RWPE2 (cell line): ENCODE measurements at regions not wholly inside any gene's neighbourhood (a gene's known extent, or its start where the extent isn't known, plus 50 kb on each side); places are given as distances from the start of the nearest gene placed in this dataset.
A peak's percentile ranks its signal among the peaks of the same experiment; 100 is the strongest.
"Not testable (repeated sequence)": the region's sequence is repeated elsewhere in the genome, so short reads cannot be mapped to it uniquely, and the experiment has no call there.

Experiments used
- ATAC-seq: fragments of 200-7000 bp; cut with Tn5 transposase; 3 replicates; pipeline ENCODE4 v1.9.1; 2021; ENCODE audit warnings: low read depth
- DNase-seq: peaks from one replicate; pipeline ENCODE4 v3.0.0-alpha.2; 2020; ENCODE audit warnings: low spot score
- H3K27ac ChIP-seq: fragments of 450-650 bp; 2 replicates; pipeline ENCODE4 v1.5.1; 2017; ENCODE audit warnings: mild to moderate bottlenecking; ENCODE audit not compliant: poor library complexity, severe bottlenecking
- H3K27me3 ChIP-seq: fragments of 250-450 bp; sonication (Bioruptor Pico); 2 replicates; pipeline ENCODE4 v1.5.1; 2021; ENCODE audit warnings: mild to moderate bottlenecking, moderate library complexity; ENCODE audit not compliant: insufficient read depth, poor library complexity, severe bottlenecking
- H3K36me3 ChIP-seq: fragments of 250-450 bp; sonication (Bioruptor Pico); 2 replicates; pipeline ENCODE4 v1.5.1; 2020; ENCODE audit warnings: low read depth, mild to moderate bottlenecking, moderate library complexity
- H3K4me1 ChIP-seq: fragments of 250-450 bp; sonication (Bioruptor Pico); 2 replicates; pipeline ENCODE4 v1.5.1; 2021; ENCODE audit warnings: mild to moderate bottlenecking, moderate library complexity; ENCODE audit not compliant: insufficient read depth, poor library complexity, severe bottlenecking
- H3K4me3 ChIP-seq: fragments of 250-450 bp; sonication (Bioruptor Pico); 2 replicates; pipeline ENCODE4 v1.5.1; 2021; ENCODE audit warnings: mild to moderate bottlenecking, moderate library complexity; ENCODE audit not compliant: severe bottlenecking
- H3K9me3 ChIP-seq: fragments of 250-450 bp; sonication (Bioruptor Pico); 2 replicates; pipeline ENCODE4 v1.5.1; 2021; ENCODE audit warnings: mild to moderate bottlenecking, moderate library complexity; ENCODE audit not compliant: severe bottlenecking
- CTCF ChIP-seq: fragments of 450-650 bp; IDR thresholded peaks from one replicate; pipeline ENCODE4 v1.5.1; 2017; ENCODE audit warnings: mild to moderate bottlenecking, moderate library complexity; ENCODE audit not compliant: poor library complexity, severe bottlenecking

- no peaks in the 10 kb centered on the region for H3K9me3 ChIP-seq
- ATAC-seq = peak; percentile 88
- H3K4me3 ChIP-seq = no peak overlapping the region
- H3K36me3 ChIP-seq = no peaks in the 10 kb centered on the region
- no peaks in the 10 kb centered on the region for H3K4me1 ChIP-seq
- TF ChIP-seq CTCF = no peak
- no peak overlapping the region for H3K27ac ChIP-seq
- no peak for DNase-seq
- no peaks in the 10 kb centered on the region for H3K27me3 ChIP-seq
Measured at GRCh38 chr6:144953552-144954240, 668.6 kb downstream of the UTRN start.

GRCh38 chr6:144954241-144954556 is 669.1 kb downstream of the UTRN start:
- ATAC-seq = no peak
- Histone ChIP-seq H3K27me3 (no peaks in the 10 kb centered on the region), H3K27ac (no peak overlapping the region), H3K36me3 (no peaks in the 10 kb centered on the region), H3K4me3 (no peak overlapping the region), H3K9me3 (no peaks in the 10 kb centered on the region), H3K4me1 (no peaks in the 10 kb centered on the region)
- no peak for TF ChIP-seq CTCF
- no peak for DNase-seq

GRCh38 chr6:144955392-144955791 is 670.3 kb downstream of the UTRN start:
- no peaks in the 10 kb centered on the region for H3K9me3 ChIP-seq
- no peaks in the 10 kb centered on the region for H3K36me3 ChIP-seq
- no peak for TF ChIP-seq CTCF
- H3K4me1 ChIP-seq = no peaks in the 10 kb centered on the region
- no peaks in the 10 kb centered on the region for H3K27me3 ChIP-seq
- H3K4me3 ChIP-seq = no peak overlapping the region
- H3K27ac ChIP-seq = no peak overlapping the region
- DNase-seq (no peak), ATAC-seq (no peak)

- no peaks in the 10 kb centered on the region for H3K9me3 ChIP-seq
- H3K36me3 ChIP-seq = no peaks in the 10 kb centered on the region
- DNase-seq (no peak), ATAC-seq (no peak)
- no peak for TF ChIP-seq CTCF
- H3K27me3 ChIP-seq = no peaks in the 10 kb centered on the region
- no peaks in the 10 kb centered on the region for H3K4me1 ChIP-seq
- no peak overlapping the region for H3K4me3 ChIP-seq
- no peak overlapping the region for H3K27ac ChIP-seq
Measured at GRCh38 chr6:144955859-144956258, 670.7 kb downstream of the UTRN start.

- not testable (repeated sequence) for H3K27ac ChIP-seq, ATAC-seq, H3K4me1 ChIP-seq, H3K9me3 ChIP-seq, H3K4me3 ChIP-seq, H3K27me3 ChIP-seq, H3K36me3 ChIP-seq, DNase-seq
Measured at GRCh38 chr6:144956697-144957096, 671.6 kb downstream of the UTRN start.
